ENCODE measurements at regions not wholly inside any gene's neighbourhood (a gene's known extent, or its start where the extent isn't known, plus 50 kb on each side); places are given as distances from the start of the nearest gene placed in this dataset.

DNA sequence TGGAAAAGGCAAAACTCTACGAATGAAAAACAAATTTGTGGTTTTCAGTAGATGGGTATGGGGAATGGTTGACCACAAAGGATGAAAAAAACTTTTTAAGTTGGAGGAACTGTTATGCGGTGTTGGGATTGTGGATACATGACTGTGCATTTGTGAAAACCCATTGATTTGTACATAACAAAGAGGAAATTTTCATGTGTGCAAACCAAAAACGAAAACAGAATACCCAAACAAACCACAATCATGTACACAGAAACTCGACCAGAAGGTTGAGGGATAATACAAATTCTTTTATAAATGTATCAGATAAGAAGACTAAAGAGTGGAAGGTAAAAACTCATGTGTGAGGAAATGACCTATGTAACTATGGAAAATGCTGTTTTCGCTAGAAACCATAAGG lies 1012.4 kb downstream of the CDH18 start:
- H3K36me3 Mint-ChIP-seq (ENCODE audit: insufficient read depth, unreplicated experiment): no peaks in the 10 kb centered on the region
- intact Hi-C loops (cut with micrococcal nuclease; ENCODE audit: unreplicated experiment): no loop called here
- no peak overlapping the region for H3K4me3 Mint-ChIP-seq (ENCODE audit: low read depth, unreplicated experiment)
- H3K27me3 Mint-ChIP-seq (ENCODE audit: unreplicated experiment): no peaks in the 10 kb centered on the region
- no peak for DNase-seq
- no peak overlapping the region for H3K27ac Mint-ChIP-seq (ENCODE audit: unreplicated experiment)
- H3K4me1 Mint-ChIP-seq (ENCODE audit: low read depth, unreplicated experiment): no peaks in the 10 kb centered on the region
- H3K9me3 Mint-ChIP-seq (ENCODE audit: low read depth, unreplicated experiment): no peaks in the 10 kb centered on the region
- CTCF ChIA-PET: no interaction called here
- TF ChIP-seq, protein P1, sequence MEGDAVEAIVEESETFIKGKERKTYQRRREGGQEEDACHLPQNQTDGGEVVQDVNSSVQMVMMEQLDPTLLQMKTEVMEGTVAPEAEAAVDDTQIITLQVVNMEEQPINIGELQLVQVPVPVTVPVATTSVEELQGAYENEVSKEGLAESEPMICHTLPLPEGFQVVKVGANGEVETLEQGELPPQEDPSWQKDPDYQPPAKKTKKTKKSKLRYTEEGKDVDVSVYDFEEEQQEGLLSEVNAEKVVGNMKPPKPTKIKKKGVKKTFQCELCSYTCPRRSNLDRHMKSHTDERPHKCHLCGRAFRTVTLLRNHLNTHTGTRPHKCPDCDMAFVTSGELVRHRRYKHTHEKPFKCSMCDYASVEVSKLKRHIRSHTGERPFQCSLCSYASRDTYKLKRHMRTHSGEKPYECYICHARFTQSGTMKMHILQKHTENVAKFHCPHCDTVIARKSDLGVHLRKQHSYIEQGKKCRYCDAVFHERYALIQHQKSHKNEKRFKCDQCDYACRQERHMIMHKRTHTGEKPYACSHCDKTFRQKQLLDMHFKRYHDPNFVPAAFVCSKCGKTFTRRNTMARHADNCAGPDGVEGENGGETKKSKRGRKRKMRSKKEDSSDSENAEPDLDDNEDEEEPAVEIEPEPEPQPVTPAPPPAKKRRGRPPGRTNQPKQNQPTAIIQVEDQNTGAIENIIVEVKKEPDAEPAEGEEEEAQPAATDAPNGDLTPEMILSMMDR (IDR thresholded peaks at IDR 0.05; ENCODE audit: unreplicated experiment): no peak
- no TSS peak for BruUV-seq (replicated peaks)

DNA sequence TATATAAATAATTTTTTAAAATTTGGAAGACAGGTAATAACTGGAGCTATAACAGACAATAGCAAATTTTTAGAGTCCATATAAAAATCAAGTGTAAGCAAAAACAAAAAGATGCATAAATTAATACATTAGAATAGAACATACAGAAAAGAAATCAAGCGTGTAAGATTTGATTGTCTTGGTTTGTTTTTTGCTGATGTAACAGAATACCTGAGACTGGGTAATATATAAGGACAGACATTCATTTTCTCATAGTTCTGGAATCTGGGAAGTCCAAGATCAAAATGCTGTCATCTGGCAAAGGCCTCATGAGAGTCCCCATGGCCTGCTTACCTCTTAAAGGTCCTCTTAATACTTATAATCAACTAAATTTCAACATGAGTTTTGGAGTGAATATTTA lies 1010.1 kb downstream of the CDH18 start:
- no TSS peak for BruUV-seq (replicated peaks)
- intact Hi-C loops (cut with micrococcal nuclease; ENCODE audit: unreplicated experiment): no loop called here
- TF ChIP-seq, protein P1 (IDR thresholded peaks at IDR 0.05; ENCODE audit: unreplicated experiment): no peak

DNA sequence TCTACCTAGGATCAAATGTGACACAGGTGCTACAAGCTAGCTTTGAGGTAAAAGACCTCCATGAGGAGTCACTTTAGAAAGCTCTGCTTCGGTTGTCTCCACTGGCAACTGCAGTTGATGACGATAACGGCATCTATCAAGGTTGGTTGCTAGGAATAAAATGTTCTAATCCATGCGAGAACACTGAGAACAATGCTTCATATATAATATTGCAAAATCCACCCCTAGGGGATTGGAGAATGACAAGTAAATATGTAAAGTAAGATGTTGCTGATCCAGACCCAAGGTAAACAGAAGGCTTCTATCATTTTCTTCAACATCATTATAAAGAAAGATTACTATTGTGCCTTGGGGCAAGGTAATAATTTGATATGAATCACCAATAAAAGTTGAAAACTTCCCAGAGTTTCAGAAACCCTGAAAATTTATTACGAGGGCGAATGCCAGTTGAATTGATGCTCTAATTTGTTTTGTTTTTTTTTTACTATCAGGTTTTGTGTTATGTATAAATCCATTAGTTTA lies 1003.4 kb downstream of the CDH18 start:
- Mint-ChIP-seq H3K4me3 (ENCODE audit: low read depth, unreplicated experiment) (no peak overlapping the region), H3K36me3 (ENCODE audit: insufficient read depth, unreplicated experiment) (no peaks in the 10 kb centered on the region), H3K4me1 (ENCODE audit: low read depth, unreplicated experiment) (no peaks in the 10 kb centered on the region), H3K27me3 (ENCODE audit: unreplicated experiment) (no peaks in the 10 kb centered on the region), H3K9me3 (ENCODE audit: low read depth, unreplicated experiment) (peaks cover 6% of the 10 kb centered on the region), H3K27ac (ENCODE audit: unreplicated experiment) (no peak overlapping the region)
- intact Hi-C loops (cut with micrococcal nuclease; ENCODE audit: unreplicated experiment): no loop called here
- BruUV-seq (replicated peaks): no TSS peak
- TF ChIP-seq, protein P1 (IDR thresholded peaks at IDR 0.05; ENCODE audit: unreplicated experiment): no peak
- CTCF ChIA-PET: no interaction called here
- no peak for DNase-seq

More for the DNA sequence above, 1010.1 kb downstream of the CDH18 start:
- DNase-seq: no peak
- no peaks in the 10 kb centered on the region for H3K27me3 Mint-ChIP-seq (ENCODE audit: unreplicated experiment)
- peaks cover under 1% of the 10 kb centered on the region for H3K9me3 Mint-ChIP-seq (ENCODE audit: low read depth, unreplicated experiment)
- no peaks in the 10 kb centered on the region for H3K4me1 Mint-ChIP-seq (ENCODE audit: low read depth, unreplicated experiment)
- H3K4me3 Mint-ChIP-seq (ENCODE audit: low read depth, unreplicated experiment): no peak overlapping the region
- no peaks in the 10 kb centered on the region for H3K36me3 Mint-ChIP-seq (ENCODE audit: insufficient read depth, unreplicated experiment)
- no peak overlapping the region for H3K27ac Mint-ChIP-seq (ENCODE audit: unreplicated experiment)
- CTCF ChIA-PET: no interaction called here

DNA sequence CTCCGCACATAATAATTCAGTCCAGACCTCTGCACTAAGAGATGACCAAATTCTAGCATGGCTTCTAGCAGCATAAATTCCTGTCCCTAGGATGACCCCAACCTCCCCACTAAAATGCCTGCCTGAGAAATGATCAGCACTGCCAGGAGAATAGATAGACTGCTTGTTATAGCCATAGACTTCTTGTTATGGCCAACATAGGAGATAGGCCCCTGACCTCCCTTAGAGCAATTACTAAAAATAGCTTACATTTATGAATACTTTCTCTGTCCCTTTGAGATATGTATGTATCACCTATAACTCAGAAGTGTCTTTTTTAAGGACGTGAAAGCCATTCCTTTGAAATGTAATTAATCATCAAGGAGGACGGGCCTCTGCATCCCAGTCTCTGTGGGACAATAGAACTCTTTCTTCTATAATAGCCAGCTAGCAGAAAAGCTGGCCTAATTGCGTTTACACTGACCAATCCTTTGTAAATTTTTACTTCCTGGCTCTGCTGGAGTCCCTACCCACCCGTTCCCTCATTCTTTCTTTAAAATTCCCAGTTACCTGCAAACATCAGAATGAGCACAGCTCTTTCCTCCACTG lies 1002.7 kb downstream of the CDH18 start:
- Mint-ChIP-seq H3K9me3 (ENCODE audit: low read depth, unreplicated experiment) (peaks cover 8% of the 10 kb centered on the region), H3K36me3 (ENCODE audit: insufficient read depth, unreplicated experiment) (no peaks in the 10 kb centered on the region), H3K27me3 (ENCODE audit: unreplicated experiment) (no peaks in the 10 kb centered on the region), H3K4me3 (ENCODE audit: low read depth, unreplicated experiment) (no peak overlapping the region), H3K4me1 (ENCODE audit: low read depth, unreplicated experiment) (no peaks in the 10 kb centered on the region), H3K27ac (ENCODE audit: unreplicated experiment) (no peak overlapping the region)
- TF ChIP-seq, protein P1 (IDR thresholded peaks at IDR 0.05; ENCODE audit: unreplicated experiment): no peak
- intact Hi-C loops (cut with micrococcal nuclease; ENCODE audit: unreplicated experiment): no loop called here
- CTCF ChIA-PET: no interaction called here
- BruUV-seq (replicated peaks): no TSS peak
- DNase-seq: peak; percentile 3
